GM18498 (cell line): ENCODE measurements at regions not wholly inside any gene's neighbourhood (a gene's known extent, or its start where the extent isn't known, plus 50 kb on each side); places are given as distances from the start of the nearest gene placed in this dataset.

Experiments
- ATAC-seq: cut with Tn5 transposase; IDR thresholded peaks from one replicate; pipeline ENCODE4 v1.9.1; 2021; ENCODE audit warnings: mild to moderate bottlenecking, moderate library complexity; ENCODE audit not compliant: unreplicated experiment

- ATAC-seq = no peak
Observed at GRCh38 chr7:79877874-79878465, 256.7 kb upstream of the GNAI1 start.

GRCh38 chr7:79876848-79877252 is 257.8 kb upstream of the GNAI1 start:
- no peak for ATAC-seq

GRCh38 chr7:79874797-79875196 is 259.8 kb upstream of the GNAI1 start:
- ATAC-seq = no peak

- no peak for ATAC-seq
Observed at GRCh38 chr7:79872176-79872575, 262.5 kb upstream of the GNAI1 start.

- no peak for ATAC-seq
Observed at GRCh38 chr7:79868010-79868409, 266.6 kb upstream of the GNAI1 start.

GRCh38 chr7:79862447-79863210 is 272.0 kb upstream of the GNAI1 start:
- no peak for ATAC-seq

- ATAC-seq = no peak
Observed at GRCh38 chr7:79855172-79855571, 279.5 kb upstream of the GNAI1 start.

GRCh38 chr7:79854621-79855020 is 280.0 kb upstream of the GNAI1 start:
- no peak for ATAC-seq

GRCh38 chr7:79837915-79838314 is 296.7 kb upstream of the GNAI1 start:
- no peak for ATAC-seq

- no peak for ATAC-seq
Observed at GRCh38 chr7:79833616-79834015, 301.0 kb upstream of the GNAI1 start.

- ATAC-seq = no peak
Observed at GRCh38 chr7:79828866-79829265, 305.8 kb upstream of the GNAI1 start.

GRCh38 chr7:79823246-79823951 is 311.2 kb upstream of the GNAI1 start:
- ATAC-seq = no peak

GRCh38 chr7:79822620-79823240 is 311.9 kb upstream of the GNAI1 start:
- ATAC-seq = no peak

- ATAC-seq = no peak
Observed at GRCh38 chr7:79820387-79820786, 314.2 kb upstream of the GNAI1 start.

- ATAC-seq = no peak
Observed at GRCh38 chr7:79810916-79811315, 323.7 kb upstream of the GNAI1 start.

GRCh38 chr7:79806161-79806734 is 328.4 kb upstream of the GNAI1 start:
- no peak for ATAC-seq

- ATAC-seq = no peak
Observed at GRCh38 chr7:79790656-79791262, 337.3 kb upstream of the MAGI2 start.

GRCh38 chr7:79789584-79790345 is 336.3 kb upstream of the MAGI2 start:
- no peak for ATAC-seq

- ATAC-seq = no peak
Observed at GRCh38 chr7:79787623-79788022, 334.2 kb upstream of the MAGI2 start.

GRCh38 chr7:79787096-79787495 is 333.6 kb upstream of the MAGI2 start:
- ATAC-seq = no peak
